GF-D8 (cell line): ENCODE measurements at regions not wholly inside any gene's neighbourhood (a gene's known extent, or its start where the extent isn't known, plus 50 kb on each side); places are given as distances from the start of the nearest gene placed in this dataset.

Experiments used
- DNase-seq: peaks from one replicate; lab custom pipeline; 2025; lab: John Stamatoyannopoulos, UW

DNA sequence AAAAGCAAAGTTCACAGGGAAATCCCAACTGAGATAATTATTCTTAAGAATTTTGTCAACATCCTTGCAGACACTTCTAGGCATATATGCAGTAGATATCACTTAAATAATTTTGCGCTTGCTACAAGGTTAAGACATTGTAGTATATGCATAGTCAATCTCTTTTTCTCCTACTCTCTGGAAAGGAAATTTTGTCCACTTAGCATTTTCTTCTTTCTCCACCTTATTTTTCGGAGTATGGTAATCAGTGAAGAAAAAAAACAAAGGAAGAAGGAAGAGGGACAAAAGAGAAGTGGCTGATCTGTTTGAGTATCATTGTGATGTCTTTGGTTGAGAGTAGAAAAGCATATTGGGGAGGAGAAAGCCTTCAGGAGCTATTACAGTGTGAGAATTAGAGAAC lies 104.6 kb downstream of the LACC1 start:
- DNase-seq = no peak

DNA sequence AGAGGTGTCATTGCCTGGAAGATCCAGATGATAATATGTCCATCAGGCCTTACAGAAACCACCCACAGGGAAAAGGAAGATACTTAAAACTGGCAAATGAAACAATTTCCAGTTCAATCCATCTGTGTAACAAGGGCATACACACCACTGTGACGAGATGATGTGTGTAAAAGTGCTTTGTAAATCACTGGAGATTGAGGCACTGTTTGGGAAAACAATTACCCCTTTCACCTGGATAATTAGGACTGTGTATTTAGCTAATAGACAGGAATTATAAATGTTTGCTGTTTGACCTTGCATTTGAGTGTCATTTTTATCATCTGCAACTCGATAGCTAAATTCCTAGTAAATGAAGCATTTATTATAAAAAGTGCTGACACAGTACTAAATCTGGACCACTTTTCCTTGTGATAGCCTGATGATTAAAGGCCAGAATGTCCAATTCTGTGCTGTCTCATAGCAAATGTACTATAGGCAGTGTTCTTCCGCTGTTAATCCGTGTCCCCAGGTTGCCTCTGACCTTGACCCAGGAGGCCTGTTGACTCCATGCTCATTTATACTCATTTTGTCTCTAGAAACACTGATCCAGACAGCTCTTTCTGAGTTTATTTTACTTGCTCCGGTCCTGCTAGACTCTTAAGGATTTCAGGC lies 105.8 kb downstream of the LACC1 start:
- no peak for DNase-seq

DNA sequence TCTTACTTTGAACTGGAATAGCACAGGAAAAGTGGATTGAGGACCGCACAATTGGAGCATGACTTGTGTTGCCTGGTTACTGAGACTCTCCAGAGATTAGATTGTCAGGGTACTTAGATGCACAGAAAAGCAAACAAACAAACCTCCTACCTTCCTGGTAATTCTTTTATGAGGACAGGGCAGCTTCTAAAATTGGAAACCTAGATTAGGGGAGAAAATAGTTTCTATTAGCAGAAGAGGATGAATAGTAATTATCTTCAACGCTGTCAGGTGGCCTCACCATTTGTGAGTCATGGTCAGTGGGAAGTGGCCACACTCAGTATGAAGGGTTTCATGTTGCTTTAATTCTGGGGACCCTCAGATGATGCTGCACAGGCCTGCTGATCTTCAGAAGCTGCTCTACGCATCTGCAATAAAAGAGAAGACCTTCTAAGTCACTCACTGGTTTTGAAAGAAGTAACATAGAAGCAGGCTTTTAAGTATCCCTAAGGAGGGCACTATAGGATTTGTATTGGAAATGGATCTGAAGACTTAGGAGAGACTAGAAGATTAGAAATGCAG lies 106.8 kb downstream of the LACC1 start:
- no peak for DNase-seq

DNA sequence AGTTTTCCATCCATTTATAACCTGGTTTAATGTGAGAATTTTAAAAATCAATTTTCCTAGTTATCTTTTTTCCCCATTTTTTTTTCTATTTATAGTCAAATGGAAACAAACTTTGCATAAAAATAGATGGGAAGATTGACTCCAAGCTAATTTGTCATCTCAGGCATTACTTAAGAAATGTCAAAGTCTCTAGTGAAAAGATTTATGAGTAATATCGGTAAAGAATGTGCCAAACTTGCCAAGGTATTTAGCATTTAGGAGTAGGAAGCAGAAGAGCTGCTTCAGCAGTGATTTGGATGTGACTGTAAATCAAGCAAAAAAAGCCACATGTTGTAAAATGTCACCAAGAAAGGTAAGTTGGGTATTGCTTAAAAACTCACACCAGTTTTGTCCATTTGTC lies 108.6 kb downstream of the LACC1 start:
- no peak for DNase-seq

DNA sequence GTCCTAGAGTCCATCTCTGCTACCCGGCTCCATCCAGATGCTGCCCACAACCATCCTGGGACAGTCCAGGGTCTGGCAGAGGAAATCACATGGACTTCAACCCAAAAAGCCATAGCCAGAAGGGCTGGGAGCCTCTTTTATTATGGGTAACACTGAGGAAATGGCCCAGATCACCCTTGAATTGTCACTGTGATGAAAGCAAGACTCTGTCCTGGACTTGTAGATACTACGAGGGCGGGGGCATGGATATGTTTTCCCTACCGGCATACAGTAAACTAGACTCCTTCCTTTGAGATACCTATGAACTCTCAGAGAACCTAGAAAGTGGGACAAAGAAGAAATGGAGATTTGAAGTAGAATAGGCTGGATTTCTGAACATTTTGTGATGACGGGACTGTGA lies 110.3 kb downstream of the LACC1 start:
- DNase-seq = no peak

DNA sequence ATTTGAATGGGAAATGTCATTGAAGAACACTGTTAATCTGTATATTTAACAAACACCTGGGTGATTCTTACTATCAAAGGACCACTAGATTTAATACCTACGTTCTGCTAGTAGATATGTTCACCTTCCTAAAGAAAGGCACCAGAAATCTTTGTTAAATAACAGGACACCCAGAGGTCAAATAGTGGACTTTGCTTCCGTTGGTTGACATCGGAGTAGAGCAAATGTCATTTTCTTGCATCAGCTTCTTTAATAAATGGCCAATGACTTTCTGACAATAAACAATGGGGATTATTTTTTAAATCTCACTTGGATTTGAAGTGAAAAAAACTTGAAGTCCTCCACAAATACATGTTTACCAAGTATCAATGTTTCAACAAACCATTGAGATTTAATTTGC lies 111.1 kb downstream of the LACC1 start:
- no peak for DNase-seq

DNA sequence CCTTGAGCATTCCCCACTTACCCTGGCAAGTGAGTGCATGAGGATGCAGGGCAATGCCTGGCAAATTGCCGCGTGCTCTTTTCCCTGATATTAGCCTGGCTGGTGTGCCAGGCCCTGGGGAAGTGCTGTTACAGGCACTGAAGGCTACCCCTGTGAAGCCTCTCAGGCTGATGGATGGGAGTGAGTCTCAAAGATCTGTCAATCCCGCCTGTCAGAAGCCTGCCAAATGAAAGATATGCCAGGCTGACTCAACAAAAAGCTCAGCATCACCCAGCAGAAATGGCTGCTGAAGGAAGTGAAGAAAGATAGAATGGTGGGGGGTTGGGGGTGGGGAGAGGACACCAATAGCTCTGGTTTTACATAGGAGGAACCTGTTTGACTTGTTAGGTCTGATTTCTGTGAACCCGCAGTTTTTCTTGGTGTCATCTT lies 112.1 kb downstream of the LACC1 start:
- no peak for DNase-seq

DNA sequence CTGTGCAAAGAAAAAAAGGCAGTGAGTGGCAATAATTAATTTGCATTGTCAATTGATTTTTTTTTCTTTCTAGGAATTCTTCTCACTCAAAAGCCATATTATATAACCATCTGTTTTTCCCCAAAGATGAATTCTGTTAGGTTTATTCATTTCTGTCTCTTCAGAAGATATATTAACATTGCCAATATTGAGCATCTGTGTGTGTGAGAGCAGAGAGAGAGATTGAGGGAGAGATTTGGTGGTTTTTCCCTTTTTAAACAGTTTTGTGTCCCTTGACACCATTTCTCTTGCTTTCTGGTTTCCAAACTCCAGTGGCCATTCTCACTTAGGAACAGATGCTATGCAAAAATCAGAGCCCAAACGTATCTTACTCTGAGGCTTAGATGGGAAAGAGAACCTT lies 112.5 kb downstream of the LACC1 start:
- DNase-seq = no peak

DNA sequence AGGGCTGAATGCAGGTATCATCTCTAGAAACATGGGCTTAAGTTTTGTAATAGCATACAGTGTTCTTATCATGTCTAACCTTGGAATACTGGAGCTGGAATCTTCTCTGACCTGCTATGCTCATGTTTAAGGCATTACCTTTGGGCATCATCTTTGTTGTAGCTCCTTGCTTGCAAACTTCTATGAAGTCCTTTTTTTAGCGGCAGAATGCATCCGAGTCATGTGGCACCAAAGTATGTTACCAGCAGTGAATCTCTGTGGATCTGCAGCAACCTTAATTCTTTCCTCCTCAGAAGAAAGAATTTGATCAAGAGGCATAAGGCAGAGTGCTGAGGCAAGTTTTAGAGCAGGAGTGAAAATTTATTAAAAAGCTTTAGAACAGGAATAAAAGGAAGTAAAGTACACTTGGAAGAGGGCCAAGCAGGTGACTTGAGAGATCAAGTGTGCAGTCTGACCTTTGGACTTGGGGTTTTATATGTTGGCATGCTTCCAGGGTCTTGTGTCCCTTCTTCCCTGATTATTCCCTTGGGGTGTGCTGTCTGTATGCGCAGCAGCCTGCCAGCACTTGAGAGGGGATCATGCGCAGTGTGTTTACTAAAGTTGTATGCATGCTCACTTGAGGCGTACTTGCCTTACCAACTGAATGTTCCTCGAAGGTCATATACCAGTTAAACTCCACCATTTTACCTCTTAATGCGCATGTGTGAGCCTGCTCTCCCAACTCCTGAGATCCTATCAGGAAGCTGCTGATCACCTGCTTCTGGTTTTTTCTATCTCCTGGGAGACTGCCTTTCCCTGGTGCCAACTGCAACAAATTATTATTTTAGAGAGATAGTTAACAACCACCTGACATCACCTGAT lies 115.5 kb downstream of the LACC1 start:
- DNase-seq = no peak

DNA sequence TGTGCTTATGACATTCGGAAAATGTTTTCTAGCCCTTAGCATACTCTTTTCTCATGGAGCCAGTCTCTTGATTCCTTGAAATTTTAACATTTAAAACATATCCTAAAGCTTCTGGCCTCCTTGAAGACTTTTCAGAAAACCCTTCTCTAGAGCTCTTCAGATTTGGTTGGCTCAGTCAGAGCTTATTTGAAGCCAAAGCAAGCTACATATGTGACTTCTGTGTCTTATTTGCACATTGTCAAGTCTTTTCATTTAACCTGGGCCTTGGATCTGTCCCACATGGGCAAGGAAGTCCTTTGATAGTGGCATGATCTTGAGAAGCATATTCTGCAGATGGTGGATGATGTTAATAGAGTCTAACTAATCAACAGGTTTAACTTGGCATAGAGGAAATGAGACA lies 116.5 kb downstream of the LACC1 start:
- no peak for DNase-seq

DNA sequence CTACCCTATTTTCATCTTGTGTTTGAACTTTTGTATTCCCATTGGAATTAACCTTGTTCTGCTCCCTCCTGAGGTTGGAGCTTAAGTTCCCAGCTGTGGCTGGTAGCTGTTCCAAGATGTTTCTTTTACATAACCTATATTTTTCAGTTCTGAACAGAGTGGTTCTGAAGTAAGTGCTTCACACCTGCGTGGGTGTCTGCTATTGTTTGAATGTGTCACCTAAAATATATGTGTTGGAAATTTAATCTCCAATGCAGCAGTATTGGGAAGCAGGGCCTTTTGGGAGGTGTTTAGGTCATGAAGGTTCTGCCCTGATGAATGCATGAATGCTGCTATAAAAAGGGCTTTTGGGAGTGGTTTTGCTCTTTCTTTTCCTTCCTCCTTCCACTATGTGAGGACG lies 123.8 kb downstream of the LACC1 start:
- no peak for DNase-seq

DNA sequence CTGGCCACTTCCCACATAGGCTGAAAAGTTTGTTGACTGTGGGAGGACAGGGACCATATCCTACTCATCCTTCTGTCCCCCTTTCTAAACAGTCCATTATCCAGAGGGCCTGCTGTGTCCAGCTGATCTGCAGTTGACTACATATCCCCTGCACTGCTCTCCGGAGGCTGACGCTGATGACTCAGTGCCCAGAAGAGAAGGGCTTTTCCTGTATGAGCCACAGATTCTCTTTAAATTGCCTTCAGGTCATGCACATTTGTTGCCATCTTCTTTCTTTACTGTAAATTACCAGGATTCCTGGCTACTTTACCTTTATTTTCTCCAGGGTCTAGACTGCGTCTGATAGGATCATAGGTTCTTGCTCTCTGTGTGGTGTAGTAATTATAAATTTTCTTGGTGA lies 125.2 kb downstream of the LACC1 start:
- DNase-seq = no peak

DNA sequence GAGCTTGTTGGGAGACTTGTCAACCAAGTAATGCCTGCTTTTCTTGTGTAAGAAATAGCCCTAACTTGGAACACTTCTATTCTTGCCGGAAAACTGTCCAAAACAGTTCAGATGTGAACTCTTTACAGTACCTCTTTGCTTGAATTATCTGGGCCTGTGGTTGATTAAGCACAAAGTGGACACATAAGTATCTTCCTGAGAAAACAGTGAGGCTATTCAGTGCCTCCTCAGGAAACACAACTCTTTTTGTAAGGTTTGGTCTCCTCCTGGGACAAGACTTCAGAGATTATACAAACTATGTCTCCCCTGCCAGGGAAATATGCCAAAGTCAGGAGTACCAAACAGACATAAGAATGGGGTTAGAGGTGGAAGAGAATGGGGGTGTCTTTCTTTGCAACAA lies 127.7 kb downstream of the LACC1 start:
- DNase-seq = no peak

DNA sequence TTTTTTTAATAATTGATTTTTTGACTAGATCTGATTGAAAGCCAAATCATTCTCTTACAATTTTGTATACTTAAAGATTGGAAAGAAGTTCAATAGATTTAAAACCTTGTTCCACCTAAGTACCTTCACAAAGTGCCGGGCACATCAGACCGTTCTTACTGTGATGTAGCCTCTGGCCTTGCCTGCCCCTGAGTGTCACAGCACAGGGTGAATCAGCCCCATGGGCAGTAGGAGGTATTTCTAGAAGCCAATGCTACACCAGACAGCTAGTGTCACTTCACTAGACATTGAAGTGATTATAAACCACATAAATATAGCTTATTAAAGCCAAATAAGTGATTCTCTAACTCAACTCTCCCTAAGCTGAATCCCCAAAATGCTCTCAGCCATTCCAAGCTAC lies 131.3 kb downstream of the LACC1 start:
- no peak for DNase-seq

DNA sequence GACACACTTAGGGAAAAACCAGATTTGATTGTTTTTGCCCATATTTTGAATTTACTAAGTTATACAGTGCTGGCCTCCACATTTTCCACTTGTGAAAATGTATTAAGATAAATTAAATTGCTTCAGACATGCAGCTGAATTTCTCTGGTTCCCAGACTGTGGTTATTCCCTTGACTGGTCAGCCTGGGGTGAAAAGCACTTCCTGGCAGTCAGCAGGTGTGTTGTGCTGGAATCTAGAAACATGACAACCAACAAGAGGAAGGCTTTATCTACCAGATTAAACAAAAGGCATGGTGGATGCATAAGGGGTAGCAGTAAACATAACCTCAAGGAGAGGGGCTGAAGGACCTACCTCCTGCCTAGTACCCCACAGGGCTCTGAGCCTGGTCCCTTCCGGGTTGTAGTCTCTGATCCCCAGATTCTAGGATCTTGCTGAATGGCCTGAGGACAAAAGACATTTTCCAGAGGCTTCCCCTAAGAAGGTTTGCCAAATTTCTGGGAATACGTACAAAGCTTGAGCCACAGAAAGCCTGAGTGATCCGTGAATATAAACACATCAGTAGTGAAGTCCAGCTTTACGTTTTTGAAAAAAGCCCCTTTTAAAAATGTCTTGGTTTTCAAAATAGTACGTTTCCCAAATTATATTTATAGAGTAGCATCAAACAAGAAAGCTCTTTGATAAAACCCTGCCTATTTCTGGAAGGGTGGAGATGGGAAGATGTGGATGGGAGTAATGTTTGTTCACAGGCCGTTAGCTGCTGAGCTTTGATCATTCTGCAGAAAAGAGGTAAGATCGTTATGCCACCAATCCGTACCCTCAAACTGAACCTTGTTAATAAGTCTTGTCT lies 133.4 kb downstream of the LACC1 start:
- no peak for DNase-seq

DNA sequence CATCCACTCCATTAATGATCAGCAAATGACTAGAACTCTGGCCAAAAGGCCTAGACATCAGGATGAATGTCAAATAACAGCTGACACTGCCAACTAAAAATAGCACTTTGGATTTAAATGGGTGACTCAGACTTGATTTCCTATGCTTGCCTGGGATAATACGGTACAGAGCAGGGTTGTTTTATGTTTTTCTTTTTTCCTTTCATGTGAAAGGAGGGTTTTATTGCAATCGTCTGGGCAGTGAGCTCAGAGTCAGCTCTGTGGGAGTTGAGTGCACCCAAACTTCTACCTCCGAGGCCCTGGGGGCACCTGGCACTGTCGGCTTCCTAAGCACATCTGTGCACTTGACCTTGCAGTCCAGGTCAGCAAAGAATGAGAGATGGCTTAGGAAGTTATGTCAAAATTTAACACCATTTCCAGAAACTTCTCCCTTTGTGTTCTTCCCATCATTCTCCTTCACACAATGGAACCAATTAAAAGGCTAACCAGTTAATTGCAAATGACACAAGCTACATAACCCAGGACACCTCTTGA lies 134.1 kb downstream of the LACC1 start:
- no peak for DNase-seq

DNA sequence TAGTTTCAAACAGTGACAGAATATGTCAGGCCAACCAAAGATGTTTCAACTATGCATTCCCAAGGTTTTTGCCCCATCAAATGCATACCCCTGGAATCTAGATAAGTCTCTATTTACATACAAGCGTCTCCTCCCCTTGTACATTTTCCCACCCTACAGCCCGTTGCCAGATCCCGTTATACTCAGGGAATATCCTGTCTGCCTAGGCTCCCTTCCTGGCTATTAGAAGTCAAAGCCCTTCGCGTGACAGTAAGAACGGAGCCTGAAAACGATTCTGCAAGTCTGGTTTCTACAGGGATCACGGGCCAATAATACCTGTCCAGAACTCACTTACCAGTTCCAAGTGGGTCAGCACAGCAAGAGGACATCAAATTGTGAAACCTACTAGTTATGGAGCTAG lies 134.8 kb downstream of the LACC1 start:
- DNase-seq = no peak

DNA sequence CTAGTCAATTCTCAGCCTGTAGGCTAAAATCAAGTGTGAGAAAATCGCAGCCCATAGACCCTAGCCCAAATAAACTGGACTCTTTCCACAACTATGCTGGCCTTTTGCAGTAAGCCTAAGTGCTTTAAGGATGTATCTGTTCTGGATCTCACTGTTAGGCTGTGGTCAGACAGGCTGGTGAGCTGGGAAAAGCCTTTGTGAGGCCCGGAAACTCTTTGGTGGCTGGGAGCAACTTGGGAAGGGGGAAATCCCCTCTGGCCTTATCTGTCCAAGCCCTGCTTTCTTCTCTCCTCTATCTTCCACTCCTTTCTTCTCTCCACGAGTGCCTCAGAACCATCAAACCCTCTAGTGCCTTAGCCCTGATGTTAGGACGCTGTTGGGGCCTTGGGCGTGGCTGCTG lies 135.4 kb downstream of the LACC1 start:
- DNase-seq = no peak

DNA sequence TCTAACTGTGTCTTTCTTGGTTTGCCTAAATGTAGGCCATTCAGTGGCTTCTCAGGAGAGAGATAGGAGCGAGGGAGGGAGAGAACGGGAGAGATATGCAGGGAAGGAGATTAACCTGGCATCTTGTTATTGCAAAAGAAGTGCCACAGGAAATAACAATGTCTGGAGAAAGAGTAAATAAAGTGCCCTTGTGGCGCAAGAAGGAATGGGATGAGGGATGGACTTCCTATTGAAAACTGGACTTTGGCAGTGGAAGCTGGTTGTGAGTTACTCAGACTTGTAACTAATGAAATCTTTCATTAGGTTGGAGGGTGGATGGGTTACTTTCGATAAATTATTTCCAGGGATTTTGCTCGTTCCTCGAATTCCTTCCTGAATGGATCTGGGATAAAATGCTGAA lies 136.1 kb downstream of the LACC1 start:
- DNase-seq = no peak

DNA sequence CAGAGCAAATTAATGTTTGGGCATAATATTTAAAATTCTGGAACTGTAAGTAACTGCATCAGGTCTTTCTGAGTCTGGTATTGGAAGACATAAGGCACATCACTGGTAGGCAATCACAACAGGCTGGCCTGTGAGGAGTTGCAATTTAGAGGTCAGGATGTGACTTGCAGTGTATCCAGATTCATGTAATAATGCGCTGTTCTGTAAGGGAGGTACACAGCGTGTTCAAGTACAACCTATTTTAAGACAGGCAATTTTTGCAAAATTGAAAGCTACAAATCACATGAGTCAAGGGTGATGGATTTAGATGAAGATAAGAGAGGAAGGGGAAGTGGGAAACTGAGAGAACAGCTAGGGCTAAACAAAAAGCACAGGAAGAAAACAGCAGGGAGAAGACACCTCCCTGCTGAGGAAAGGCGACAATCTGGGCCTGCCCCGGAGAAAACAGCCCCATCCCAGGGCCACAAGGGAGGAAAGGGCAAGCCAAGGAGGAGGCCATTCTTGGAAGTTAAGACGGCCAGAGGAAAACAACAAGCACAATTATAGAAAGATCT lies 138.1 kb downstream of the LACC1 start:
- no peak for DNase-seq

DNA sequence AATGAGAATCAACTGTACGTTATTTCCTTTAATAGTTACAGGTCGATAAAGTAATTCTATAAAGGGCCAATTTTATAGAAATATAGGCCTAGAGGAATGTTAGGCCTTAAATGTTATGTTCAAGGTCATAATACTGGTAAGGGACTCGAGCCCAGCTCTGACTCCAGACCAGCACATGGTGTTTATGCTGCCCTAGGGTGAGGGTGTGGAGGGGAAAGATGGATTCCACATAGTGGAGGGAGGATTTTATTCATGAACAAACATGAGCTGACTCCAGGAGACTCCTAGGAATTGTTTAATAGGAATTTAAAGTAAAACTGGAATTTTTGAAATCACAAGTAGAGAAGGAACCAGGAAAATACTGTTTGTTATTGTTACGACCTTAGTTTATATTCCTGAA lies 139.9 kb downstream of the LACC1 start:
- no peak for DNase-seq

DNA sequence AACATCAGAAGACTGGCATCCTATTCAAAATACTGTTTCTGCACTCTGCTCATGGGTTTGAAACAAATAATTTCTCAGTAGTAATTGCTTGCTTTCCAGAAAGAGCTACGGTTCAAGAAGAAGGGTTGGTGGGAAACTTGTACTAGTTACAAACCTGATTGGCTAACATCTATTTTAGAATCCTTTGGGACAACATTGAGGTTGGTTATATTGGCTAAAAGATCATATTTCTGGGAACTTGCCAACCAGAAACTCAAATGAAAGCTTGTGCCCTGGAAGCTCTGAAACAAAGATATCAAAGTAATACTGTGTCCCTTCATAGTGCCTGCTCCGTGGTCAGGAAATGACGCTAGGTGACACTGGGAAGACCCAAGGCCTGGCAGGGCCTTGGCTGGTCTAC lies 141.7 kb downstream of the LACC1 start:
- DNase-seq = no peak
